HG02870 (cell line): ENCODE measurements at regions not wholly inside any gene's neighbourhood (a gene's known extent, or its start where the extent isn't known, plus 50 kb on each side); places are given as distances from the start of the nearest gene placed in this dataset.

ENCODE experiments used
- ATAC-seq: cut with Tn5 transposase; IDR thresholded peaks from one replicate; pipeline ENCODE4 v1.9.1; 2021; ENCODE audit warnings: mild to moderate bottlenecking, moderate library complexity; ENCODE audit not compliant: unreplicated experiment

DNA sequence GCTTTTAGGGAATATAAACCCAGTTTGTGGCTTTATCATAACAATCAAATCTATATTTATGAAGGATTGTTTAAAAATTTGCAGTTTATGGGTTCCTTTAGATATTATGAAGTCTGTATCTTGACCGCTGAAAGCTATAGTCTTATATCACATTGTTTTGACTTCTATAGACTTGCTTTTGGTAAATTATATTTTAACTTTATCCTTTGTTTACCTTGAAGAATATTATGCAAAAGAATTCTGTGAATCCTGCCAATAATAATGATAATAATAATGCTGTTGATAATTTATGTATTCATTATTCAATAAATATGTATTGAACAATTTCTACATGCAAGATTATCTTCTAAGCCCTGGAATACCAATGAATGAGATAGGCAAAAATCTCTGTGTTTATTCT lies 101.9 kb upstream of the MTPN start:
- ATAC-seq = no peak

DNA sequence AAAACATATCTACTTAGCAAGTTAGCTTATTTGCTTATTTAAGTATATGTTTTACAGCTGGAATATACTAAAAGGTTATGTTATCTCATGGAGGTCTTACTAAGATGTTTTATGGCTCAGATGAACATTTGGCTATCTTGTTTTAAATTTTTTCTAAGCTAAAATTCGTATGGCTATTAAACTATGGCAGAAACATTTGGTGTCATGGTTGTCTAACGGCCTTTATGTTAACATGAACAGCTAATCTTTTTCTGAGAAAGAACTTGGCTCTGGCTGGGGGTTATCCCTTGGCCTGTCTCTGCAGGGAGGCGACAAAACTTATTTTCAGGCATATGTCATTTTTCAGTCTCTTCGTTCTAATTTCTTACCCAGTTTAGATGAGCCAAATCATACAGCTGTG lies 101.5 kb upstream of the MTPN start:
- no peak for ATAC-seq

DNA sequence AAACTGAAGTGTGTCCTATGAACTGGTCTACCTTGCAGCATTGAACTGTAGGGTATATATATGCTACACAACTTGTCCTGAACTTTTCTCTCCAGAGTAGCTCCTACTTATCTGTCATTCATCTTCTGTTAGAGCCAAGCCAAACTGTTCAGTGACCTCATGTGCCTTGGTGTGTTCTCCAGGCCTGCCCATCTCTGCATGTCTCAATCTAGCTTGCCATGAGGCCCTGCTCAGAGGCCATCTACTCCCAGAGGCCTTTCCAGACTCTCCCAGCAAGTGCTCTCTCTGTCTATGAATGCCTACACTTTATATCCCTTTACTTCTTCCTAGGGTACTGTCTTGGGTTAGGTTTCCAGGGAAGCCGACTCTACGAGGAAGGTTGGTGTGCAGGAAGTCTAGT lies 99.8 kb upstream of the MTPN start:
- ATAC-seq = no peak

DNA sequence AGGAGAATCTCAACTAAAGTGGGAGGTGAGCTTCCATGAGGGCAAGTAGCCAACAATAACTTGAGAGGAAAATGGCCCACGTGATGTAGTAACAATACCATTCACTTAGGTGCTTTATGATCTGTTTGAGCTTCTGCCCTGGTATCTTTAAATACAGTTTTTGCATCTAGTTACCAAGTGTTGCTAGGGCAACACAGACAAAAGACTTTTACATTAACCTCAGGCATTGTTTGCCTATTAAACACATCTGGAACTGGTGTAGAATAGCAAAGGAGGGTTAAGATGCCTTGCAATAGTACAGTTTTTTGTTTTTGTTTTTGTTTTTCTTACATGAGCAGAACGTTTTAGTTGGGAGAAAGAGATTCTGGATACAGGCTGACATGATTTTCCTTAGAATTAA lies 97.7 kb upstream of the MTPN start:
- no peak for ATAC-seq

DNA sequence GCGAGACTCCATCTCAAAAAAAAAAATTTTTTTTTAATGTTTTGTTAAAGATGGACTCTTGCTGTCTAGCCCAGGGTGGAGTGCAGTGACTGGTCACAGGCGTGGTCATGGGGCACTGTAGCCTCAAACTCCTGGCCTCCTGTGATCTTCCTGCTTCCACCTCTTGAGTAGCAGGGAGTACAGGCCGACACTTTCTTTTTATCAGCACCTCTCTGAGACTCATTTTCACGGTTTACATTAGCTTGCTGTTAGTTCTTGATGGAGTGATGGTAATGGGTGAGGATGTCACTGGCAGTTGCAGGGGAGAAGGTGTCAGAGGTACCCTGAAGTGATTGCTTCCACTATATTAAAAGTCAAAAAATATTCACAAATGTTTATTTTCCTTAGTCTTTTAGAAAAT lies 95.3 kb upstream of the MTPN start:
- no peak for ATAC-seq

DNA sequence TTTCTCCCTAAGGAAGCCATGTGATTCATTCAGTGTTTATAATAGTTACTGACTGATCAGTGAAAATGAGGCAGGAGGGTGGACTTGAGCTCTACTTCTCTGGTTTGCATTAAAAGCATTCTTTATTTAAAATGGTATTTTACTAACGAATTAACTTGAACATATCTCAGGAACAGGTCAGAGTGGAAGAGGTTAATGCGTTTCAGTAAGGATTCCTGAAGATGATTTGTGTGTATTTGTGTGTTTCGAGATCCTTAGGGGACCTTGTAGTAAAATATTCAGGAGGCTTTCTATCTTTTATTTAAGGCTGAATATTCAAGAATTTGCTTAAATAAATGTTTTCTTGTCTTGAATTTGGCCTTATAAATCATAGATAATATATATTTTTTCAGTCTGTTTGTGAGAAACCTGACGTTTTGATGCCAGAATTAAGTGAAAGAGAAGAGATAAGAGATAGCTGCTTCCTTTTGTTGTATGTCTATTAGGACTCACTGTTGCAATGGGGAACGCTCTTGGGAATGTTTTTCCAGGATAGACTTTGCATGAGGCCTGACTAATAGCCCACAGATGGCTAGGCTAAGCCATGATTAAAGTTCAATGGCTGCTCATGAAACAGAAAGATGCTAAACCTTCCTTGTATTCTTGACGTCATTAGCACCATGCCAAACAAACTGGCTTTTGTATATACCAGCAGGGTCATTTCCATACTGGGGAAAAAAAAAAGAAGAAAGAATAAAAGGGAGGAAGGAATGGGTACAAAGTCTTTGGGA lies 93.8 kb upstream of the MTPN start:
- no peak for ATAC-seq

DNA sequence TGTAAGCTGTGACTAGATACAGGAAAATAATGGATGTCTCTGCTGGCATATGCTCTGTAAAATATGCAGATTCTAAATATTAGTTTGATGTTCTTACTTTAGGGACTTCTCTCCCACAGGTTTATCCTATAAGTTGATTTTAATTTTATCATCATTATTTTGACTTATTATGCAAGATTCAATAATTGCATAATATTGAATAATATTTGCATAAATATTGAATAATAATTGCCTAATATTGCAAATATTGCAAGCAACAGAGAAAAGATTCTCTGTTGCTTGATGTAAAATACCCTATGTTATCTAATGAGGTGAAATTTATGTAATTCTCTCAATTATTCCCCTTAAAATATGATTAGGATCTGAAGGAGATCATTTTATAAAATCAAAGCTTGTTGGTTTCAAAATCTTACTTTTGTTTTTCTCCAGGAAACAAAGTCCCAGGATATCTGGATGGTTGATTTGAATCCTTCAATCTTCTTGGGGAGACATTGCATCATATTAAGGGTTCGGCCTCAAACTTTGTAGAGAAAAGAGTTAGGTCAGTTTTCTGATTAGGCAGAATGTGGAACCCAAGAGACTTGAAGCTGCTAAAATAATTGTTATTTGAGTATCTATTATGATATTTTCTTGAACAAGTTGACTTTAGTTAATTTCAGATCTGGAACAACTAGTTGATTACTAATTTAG lies 92.8 kb upstream of the MTPN start:
- ATAC-seq = no peak

DNA sequence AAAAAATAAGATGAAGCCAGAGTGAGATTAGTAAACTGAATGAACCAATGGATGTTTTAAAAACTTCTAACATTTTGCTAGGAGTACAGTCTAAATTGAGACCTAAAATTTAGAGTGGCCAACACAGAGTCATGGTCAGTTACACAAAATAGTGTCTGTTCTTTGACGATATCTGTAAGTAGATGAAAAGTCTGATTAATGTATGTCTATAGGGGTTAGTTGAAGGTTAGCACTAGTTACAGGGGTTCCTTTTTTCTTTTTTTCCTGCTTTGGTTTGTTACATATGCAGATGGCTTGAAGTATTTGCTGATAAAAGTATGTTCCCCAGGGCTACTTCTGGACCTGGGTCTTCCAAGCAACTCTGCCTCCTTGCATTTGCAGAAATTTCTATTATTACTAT lies 90.1 kb upstream of the MTPN start:
- ATAC-seq = no peak

DNA sequence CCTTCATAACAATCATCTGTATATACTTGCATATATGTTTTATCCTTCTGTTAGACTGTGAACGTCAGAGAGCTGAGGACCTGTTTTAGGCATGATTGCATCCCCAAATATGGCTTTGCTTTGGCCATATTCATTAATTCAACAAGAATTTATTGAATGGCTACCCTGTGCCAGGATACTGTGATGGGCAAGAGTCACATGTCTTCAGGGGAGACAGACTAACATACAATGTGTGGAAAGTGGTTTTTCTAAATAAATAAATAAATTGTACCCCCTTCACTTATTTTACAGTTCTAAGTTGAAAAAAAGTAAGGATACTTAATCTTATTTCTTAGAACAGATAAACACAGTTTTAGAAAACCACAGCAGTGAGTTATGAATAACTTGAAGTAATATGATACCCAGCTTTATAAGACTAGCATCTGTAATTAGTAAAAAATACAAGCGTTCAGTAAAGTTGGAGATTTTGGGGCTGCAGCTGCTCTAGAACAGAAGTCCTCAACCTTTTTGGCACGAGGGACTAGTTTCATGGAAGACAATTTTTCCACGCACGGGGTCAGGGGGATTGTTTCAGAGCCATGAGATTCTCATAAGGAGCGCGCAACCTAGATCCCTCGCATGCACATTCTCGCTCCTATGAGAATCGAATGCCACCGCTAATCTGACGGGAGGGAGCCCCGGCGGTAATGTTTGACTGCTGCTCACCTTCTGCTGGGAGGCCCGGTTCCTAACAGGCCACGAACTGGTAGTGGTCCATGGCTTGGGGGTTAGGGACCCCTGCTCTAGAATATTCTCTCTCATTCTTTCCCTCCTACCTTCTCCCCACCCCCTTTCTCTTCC lies 89.4 kb upstream of the MTPN start:
- ATAC-seq = no peak

DNA sequence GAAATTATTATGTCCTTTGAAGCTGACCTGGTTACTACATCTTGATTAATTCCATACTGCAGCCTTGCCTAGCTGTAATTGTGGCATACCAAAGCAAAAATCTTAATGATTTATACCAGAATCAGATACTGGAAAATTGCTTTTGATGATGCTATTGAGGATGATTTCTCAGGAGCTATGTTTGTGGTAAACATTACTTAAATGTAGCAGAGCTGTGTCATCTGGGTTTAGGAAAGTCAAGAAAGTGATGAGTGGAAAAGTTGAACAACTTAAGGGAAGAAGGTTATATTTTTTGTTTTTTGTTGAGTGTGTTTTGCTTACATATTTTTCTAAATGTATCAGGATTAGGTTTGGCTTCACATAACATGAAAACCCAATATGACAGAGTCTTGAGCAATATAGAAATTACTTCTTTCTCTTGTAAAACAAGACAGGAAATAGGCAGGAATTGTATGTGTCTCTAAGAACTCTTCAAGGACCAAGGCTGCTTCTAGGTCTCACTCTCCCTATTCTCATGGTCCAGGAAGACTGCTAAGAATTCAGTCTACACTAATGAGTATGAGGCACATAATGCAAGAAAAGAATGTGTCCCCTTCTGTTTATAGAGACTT lies 87.6 kb upstream of the MTPN start:
- ATAC-seq = no peak

DNA sequence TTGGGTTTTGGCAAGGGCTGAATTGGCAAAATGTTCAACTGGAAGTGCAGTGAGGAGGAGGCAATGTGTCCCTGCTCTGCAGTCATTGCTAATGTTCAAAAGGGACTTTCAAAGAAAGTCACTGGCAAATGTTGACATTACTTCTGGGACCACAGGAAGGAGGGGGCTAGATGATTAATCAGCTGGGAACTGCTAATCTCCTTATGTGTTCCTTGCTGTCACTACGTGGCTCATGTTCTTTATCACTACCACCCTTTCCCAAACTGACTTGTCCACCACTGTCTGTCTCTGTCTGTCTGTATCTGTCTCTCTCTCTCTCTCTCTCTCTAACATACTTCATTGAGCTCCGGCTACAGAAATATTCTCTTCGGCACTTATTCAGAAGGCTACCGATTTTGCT lies 86.9 kb upstream of the MTPN start:
- no peak for ATAC-seq

DNA sequence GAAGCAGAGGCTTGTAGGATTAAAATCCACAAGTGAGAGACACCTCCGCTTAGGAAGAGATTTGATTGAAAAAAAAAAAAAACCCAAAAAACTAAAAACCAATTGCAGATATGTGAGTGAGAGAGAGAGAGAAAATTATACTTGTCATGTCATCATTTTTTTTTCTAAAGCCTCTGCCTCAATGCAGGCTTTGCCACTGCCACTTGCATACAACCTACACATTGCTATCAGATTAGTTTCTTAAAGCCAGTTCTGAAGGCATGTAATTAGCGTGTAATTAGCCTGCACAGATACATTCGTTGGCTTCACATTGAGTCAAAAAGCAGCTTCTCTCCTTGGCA lies 86.1 kb upstream of the MTPN start:
- no peak for ATAC-seq

DNA sequence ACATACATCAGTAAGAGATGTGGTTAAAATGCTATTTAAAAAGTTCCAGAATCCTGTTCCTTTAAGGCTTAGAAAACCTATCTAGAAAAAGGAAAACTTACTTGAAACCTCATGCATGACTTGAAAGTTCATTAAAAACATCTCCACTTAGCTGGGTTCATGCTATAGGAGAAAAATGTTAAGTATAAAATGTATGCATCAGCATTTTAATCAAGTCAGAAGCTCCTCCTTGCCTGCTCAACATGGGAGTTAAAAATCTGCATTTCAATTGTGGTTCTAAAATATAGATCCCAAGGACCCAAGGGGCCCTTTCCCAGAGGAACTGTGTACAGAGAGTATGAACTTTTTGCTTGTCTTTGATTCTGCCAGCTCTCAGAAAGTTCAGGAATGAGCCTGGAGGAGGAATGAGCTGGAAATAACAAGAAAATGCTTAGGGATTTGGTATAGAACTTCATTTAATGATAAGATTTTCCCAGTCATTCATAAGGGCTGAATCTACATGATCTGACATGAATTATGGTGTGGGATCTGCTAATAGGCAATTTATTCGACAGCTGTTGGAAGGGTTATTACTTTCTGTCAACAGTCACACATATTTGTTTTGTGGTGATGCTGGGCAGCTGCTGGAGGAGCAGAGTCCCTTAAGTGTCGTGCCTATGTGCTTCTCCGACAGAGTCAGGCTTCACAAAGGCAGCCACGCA lies 85.6 kb upstream of the MTPN start:
- ATAC-seq = no peak

DNA sequence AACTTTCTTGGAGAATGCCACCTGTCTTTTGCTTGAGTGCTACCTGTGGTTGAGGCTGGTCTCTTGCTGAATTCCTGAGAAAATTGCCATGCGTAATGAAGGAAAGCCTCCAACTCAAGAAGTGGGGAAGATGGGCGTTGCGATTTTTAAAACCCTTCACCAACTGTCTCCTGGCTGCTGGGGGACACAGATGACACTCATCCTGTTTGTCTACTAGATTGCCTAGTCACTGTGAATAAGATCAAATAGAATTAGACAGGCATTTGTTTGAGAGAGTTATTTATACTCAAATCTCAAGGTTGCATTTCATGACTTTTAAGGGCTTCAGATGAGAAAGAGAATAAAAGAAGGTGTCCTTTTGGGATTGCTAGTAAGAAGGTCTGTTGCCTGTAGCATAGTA lies 84.3 kb upstream of the MTPN start:
- ATAC-seq = no peak

DNA sequence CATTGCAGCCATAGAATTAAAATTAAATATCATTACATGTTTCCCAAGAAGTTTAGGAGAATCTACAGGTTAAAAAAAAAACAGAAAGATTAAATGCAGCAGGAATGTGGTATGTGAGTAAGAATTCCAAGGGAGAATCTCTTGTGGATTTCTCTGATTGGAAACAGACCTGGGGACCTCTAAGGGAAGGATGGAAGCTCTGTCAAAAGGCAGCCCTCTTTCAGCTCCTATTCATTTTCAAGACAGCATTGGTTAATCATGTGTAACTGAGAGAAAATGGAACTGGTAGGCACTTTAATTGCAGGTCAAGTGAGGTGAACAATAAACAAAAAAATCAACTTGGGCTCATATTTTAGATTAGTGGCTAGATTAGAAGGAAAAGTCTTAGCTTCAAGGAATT lies 81.4 kb upstream of the MTPN start:
- ATAC-seq = no peak

DNA sequence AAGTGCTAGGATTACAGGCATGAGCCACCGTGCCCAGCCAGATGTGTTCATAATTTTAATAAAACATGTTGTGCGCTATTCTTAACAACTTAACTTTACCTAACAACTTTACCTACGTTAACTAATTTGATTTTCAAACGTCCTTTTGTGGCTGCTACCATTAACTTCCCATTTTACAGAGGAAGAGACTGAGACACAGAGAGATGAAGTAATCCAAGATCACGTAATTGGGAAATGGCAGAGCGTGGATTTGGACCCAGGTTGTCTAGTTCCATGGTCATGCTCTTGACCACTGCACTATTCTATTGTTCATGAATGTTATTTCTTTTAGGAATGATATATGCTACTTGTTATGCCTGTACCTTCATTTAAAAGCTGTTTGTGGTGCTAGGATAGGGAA lies 80.3 kb upstream of the MTPN start:
- ATAC-seq = no peak

DNA sequence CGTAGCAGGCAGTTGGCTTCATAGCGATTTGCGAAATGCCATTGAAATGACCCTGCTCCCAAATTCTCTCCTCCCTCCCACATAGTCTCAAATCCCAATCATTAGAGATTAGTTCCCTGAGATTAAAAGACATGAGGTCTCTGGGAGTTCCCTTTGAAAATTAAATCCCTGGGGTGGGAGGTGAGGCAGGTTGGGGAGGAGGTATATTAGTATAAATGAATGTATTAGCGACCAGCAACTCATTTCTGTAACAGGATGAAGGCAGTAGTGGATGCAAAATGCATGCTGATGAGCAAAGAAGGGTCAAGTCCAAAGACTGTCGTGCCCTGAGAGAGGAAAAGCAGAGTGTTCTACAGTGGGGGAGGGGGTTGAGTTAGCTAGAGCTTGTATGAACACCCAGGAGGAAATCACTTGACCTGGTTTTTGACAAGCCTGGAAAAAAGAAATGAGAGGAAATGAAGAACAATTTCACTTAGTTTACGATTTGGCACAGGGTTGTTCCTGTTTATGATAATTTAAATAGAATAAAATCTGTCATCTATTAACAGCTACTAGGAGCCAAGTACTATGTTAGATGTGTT lies 79.6 kb upstream of the MTPN start:
- ATAC-seq = no peak

DNA sequence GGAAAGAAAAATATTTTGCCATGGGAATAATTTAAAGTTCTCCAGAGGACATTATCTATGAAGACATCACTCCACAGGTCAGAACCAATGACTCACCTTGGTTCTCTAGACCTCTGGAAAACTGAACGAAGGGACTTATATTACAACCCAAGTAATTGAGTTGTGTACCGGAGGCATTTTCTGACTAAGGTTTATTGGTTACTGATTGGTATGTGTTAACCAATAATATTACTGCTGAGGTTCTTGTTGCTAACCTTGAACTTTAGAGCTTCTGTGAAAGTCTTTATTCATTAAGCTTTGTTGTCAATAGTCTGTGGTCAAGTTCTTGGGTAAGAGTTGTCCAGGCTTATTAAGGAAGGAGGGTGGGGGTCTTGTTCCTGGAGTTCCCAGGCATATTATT lies 78.1 kb upstream of the MTPN start:
- no peak for ATAC-seq

DNA sequence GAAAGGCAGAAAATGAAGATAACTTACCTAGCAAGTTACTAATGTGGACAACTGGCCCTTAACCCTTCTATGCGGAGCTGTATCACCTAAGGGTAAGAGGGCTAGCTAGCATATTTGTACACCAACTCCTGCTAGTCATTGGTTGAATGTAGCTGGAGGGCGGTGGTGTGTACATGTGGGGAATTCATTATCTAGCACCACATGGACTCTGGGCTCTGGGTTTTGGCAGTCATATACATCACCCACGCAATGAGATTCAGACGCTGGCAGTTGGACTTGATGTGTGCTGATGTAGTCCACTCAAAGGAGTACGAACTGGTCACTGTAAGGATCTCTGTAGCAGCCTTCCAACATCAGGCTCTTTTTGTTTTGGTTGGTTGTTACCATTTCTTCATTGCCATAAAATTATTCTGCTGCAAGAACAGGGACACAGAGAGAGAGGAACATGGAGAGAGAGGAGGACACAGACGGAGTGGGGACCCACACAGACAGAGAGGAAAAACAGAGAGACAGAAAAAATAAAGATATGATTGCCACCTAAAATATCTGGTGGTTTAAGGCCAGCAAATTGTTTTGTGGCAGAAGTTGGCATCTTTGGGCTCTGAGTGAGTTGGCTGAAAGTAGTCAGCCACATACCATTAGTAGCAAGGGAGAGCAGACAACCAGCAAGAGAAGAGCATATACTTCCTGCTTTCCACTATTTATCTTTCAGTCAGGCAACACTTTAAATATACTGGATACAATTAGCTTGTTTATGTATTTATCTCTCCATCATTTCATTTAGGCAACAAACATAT lies 76.7 kb upstream of the MTPN start:
- no peak for ATAC-seq
